HTR-8/SVneo (cell line): ENCODE measurements at regions not wholly inside any gene's neighbourhood (a gene's known extent, or its start where the extent isn't known, plus 50 kb on each side); places are given as distances from the start of the nearest gene placed in this dataset.
"Not testable (repeated sequence)": the region's sequence is repeated elsewhere in the genome, so short reads cannot be mapped to it uniquely, and the experiment has no call there.

Experiments
- DNase-seq: peaks from one replicate; pipeline ENCODE4 v3.0.0; 2011; ENCODE audit warnings: low spot score, mixed read lengths; ENCODE audit not compliant: insufficient read length
- FAIRE-seq: peaks from 2 replicates; lab custom pipeline; 2011; peaks lifted over from hg19 to GRCh38; lab: Jason Lieb, UNC

DNA sequence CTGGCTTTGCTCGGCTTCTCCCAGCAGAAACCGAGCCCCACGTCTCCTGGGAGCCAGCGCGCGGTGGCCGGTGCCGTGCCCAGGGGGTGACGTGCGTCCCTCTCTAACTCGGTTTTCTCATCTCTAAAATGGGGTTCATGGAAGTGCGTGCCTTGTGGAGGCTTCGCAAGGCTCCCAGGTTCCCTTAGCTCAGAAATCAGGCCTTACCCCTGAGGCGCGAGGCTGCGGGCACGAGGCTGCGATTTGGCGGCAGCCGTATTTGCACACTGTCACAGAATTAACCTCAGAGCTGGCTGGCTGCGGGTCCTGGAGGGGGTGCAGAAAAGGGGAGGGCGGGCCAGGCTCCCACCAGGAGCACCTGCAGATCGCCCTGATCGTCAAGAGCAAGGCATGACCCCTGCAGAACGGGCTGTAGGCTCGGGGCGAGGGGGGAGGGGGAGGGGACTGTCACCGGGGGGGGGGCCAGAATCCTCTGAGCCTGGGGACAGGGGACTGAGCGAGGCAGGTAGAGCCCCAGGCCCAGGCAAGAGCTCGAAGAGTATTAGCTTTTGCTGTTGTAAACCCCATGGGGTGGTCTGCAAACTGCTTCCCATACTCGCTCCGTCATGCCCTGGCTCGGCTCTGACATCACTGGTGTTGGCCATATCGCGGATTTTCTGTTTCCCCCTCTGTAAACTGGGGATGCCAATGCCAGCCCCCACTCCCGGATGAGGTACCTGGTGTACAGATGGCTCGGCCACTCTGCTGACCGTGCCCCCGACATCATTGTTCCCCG is 62.2 kb downstream of the CCNE1 start:
- no peak for FAIRE-seq

DNA sequence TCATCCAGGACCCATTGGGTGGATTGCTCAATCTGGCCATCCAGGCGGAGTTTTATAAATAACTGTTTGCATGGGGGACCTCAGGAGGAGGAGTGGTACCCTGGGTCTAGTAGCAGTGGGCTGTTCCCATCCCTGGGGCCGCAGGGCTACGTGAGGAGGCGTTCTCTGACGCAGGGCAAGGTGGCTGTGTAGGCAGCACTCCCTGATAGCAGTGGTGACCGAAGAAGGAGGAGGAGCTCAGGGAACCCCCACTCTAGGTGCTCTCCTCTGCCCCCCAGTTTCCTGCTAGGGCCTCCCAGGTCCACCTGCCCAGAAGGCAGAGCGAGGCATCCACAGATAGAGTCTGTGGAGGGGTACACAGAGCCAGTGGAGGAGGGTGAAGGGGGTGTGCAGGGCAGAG is 64.1 kb downstream of the CCNE1 start:
- no peak for DNase-seq
- no peak for FAIRE-seq

More for the DNA sequence above, 62.2 kb downstream of the CCNE1 start:
- DNase-seq, result no peak

DNA sequence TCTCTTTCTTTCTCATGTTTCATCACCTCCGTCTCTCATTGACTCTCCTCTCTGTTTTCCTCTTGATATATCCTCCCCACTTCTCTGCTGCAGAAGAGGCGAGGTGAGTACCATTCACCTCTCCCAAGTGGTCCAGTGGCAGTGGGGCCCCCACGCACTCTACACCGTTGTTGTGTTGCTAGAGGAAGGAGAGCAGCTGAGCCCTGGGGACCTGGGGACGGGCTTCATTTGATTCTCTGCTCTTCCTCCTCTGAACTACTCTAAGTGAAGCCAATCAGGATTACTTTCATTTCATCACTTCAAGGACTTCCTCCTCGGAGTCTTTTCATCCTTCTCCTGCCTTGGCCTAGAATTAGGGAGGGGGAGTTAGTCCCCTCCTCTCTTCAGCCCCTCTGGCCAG is 64.6 kb downstream of the CCNE1 start:
- DNase-seq, result no peak
- no peak for FAIRE-seq

DNA sequence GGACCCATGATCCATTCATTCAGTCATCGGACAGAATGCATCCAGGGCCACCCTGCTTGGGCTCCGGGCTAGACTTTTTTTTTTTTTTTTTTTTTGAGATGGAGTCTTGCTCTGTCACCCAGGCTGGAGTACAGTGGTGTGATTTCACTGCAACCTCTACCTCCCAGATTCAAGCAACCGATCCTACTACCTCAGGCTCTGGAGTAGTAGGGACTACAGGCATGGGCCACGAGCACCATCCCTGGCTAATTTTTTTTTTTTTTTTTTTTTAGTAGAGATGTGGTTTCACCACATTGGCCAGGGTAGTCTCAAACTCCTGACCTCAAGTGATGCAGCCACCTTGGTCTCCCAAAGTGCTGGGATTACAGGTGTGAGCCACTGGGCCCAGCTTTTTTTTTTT is 65.1 kb downstream of the CCNE1 start:
- not testable (repeated sequence) for DNase-seq, FAIRE-seq

DNA sequence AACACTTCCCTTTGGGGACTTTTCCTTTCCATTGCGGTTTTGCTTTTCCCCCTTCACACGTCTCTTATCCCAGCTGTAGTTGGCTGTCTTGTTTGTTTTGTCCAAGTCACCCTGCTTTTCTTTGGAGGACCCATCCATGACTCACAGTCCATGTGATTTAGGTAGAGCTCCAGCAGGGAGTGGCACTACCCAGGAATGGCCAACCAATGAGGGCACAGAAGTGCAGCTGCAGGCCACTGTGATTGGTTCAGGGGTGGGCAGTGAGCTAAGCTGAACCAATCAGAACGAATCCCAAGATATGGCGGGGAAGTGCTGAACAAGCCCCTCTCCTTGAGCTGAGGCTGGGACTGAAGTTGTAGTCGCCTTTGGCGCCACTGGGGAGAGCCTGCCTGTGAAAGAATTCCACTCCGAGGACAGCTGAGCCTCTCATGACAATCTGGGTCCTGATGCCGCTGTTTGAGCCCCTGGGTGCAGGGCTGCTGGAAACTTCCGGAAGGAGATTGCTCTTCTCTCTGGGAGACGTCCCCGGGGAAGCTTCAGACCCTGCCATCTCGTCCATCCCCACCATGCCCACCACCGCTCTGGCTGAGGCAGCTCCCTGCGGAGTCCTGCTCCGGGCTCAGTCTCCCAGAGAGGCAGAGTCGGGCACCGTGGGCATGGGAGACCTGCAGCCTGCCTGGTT is 62.9 kb upstream of the URI1 start:
- no peak for FAIRE-seq
- DNase-seq, result peak; percentile 45

DNA sequence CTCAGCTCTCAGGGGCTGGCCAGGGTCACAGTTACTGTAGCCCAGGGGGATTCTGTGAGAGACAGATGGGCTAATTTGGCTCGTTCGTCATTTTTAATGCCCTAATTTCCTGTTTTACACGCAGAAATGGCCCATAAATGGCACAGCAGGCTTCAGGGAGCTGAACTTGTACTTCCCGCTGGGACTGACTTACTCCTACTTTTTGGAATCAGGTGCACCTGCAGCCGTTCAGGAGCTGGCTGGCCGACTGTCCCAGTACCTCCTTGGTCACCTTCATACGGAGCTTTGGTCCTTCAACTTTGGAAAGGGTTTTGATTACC is 62.4 kb upstream of the URI1 start:
- no peak for FAIRE-seq

DNA sequence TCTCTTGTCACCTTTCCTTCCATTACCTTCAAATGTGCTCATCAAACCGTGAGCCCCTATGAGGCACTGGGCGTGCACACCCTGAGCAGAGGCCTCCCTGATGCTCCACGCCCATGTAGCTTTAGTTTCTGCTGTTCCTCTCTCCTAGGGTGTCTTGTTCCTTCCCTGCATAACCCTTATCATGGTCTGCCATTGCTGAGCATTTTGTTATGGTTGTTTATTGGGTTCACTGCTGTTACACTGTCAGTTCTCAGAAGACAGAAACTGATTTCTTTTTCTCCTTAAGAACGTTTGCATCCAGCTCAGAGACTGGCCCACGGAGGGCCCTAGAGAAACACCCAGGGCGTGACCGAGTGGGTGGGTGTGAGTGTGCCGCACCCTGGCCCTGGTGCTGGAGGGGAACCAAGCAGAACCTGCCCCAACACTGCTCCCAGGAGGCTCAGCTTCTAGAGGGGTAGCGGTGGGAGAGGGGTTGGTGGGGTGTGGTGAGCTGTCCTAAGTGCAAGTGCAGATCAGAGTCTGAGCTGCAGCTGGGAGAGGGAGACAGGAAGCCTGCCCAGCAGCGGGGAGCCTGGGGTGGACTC is 61.4 kb upstream of the URI1 start:
- DNase-seq (no peak), FAIRE-seq (no peak)

More for the DNA sequence above, 62.4 kb upstream of the URI1 start:
- no peak for DNase-seq

DNA sequence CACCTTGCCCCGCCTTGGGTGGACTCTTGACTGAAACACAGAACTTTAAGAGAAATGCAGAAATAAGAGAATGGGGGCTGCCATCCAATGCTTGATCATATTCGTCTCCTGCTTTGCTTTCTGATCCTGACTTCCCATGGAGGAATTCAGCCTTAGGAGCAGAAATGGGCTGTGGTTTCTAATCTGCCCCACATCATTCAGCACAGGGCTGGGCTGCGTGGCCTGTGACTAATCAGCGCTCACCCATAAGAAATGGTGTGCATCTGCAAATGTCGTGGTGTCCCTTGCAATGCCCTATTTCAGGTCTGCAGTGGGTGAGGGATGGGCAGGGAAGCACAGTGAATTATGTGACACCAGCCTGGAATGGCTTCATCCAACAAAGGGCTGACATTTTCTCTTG is 60.7 kb upstream of the URI1 start:
- FAIRE-seq (no peak), DNase-seq (no peak)

DNA sequence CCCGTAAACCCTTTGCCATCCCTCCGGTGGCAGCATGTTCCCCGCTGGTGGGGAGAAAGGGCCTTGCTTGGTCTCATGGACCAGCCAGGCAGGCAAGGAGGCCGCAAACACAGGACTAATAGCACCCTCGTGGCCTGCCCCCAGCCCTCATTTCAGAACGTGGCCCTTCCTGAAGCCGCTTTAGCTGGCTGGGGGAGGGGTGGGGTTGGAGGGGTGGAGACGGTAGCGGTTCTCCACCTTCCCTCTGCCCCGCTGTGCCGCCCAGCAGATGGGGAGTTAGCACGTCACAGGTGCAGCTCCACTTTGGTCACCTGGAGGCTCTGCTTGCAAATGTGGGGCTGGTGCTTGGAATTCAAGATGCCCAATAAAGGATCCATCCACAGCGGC is 59.3 kb upstream of the URI1 start:
- no peak for FAIRE-seq

DNA sequence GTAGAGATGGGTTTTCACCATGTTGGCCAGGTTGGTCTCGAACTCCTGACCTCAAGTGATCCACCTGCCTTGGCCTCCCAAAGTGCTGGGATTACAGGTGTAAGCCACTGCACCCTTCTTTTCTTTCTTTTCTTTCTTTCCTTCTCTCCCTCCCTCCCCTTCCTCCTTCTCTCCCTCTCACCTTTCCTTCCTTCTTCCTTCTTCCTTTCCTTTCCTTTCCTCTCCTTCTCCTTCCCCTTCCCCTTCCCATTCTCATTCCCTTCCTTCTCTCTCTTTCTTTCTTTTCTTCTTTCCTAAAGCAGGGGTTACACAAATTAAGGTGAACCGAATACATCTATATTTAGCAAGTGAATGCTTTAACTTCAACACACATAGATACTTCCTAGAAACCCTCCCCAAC is 58.0 kb upstream of the URI1 start:
- no peak for FAIRE-seq
- DNase-seq, result no peak

More for the DNA sequence above, 59.3 kb upstream of the URI1 start:
- no peak for DNase-seq

DNA sequence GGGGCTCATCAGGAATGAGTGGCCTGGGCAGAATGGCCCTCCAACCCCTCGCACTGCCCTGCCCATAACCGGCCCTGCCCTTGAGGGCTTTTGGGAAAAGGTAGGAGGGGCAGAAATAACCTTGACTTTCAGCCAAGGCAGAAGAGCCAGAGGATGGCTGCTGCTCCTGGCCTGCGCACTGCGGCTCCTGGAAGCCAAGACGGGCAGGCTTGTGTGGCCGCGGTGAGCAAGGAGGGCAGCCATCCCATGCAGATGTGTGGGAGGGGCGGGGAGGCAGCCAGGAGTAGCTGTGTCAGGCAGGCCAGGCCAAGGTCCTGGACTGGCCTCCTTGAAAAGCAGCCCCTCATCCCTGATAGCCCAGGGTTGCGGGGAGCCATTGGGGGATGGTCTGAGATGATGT is 57.6 kb upstream of the URI1 start:
- DNase-seq, result no peak
- FAIRE-seq, result no peak

DNA sequence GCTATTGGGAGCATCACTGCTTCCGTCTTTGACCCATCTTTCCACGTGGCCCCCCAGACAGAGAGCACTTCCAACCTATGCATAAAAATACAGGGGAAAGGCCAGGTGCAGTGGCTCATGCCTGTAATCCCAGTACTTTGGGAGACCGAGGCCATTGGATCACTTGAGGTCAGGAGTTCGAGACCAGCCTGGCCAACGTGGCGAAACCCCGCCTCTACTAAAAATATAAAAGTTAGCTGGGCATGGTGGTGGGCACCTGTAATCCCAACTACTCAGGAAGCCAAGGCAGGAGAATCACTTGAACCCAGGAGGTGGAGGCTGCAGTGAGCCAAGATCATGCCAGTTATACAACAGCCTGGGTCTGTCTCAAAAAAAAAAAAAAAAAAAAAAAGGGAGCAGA is 55.9 kb upstream of the URI1 start:
- not testable (repeated sequence) for DNase-seq, FAIRE-seq

DNA sequence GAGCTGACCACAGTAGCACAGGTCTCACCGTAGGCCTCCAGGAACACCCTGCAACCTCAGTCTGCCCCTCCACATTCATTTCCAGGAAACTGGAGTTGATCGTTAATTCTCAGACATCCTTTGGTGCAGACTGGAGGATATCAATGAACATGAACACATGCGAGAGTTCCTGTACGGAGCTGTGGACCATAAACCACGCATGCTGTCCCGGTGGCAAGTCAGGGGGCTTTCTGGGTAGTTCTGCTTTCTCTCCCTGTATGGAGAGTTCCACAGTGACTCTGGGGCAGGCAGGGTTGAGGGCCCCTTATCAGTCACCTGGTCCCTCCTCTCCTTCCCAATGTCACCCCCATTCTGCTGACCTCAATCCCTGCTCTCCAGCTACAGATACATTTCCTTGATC is 55.5 kb upstream of the URI1 start:
- DNase-seq (no peak), FAIRE-seq (no peak)

DNA sequence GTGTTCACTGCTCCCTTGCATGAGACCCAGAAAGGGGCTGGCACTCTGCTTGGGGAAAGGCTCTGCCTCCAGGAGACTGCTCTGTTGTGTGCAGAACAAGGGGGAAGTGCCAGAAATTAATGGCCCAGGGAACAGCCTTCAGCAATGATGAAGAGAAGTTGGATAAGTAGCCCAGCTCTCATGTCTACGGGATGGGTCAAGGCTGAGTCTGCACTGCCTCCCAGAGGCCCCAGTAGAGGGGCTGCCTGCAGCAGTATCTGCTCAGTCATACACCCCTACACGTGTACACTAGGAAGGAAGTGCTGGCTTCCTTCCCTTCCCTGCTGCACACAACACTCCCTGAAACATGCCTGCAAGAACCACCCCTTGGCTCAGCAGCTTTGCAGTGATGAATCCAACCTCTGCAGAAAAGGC is 54.6 kb upstream of the URI1 start:
- FAIRE-seq (no peak), DNase-seq (no peak)

DNA sequence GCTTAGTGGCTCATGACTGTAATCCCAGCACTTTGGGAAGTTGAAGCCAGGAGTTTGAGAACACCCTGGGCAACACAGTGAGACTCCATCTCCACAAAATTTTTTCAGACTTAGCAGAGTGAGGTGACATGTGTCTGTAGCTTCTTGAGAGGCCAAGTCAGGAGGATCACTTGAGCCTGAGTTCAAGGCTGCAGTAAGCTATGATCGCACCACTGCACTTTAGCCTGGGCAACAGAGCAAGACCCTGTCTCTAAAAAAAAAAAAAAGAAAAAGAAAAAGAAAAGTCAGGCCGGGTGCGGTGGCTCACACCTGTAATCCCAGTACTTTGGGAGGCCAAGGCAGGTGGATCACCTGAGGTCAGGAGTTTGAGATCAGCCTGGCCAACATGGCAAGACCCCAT is 54.0 kb upstream of the URI1 start:
- not testable (repeated sequence) for DNase-seq, FAIRE-seq

DNA sequence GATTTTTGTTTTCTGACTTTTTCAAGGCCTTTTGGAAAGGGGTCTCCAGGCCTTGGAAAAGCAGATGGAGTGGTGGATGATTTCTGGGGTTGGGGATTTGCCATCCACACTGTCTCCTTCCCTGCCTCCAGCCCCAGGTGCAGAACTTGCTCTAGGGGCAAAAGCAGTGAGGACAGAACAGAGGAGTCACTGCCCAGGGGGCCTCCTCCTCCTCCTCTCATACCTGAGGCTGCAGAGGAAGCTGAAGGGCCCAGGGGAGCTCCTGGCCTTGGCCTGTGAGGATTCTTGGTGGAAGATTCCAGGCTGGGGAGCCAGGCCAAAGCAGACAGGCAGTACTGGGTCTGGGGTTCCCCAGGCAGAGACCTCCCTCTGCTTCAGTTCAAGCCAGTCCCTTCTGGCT is 52.3 kb upstream of the URI1 start:
- FAIRE-seq (no peak), DNase-seq (no peak)

DNA sequence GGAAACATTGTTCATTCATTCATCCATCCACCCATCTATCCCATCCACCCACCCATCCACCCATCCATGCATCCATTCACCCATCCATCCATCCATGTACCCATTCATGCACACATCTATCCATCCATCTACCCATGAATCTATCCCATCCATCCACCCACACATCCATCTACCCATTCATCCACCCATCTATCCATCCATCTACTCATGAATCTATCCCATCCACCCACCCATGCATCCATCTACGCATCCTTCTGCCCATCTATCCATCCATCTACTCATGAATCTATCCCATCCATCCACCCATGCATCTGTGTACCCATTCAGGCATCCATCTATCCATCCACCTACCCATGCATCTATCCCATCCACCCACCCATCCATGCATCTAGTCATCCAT is 51.6 kb upstream of the URI1 start:
- no peak for FAIRE-seq

More for the DNA sequence above, 51.6 kb upstream of the URI1 start:
- DNase-seq, result no peak
